SK-N-SH (cell line): ENCODE measurements at regions not wholly inside any gene's neighbourhood (a gene's known extent, or its start where the extent isn't known, plus 50 kb on each side); places are given as distances from the start of the nearest gene placed in this dataset.

Experiments used
- CTCF ChIP-seq: fragments of 200-600 bp; sonication (generic); IDR thresholded peaks from 2 replicates; pipeline ENCODE4 v1.6.1; 2017; ENCODE audit warnings: antibody characterized with exemption, mild to moderate bottlenecking, moderate library complexity
- EP300 ChIP-seq, 2 experiments: IDR thresholded peaks; 2 replicates each; pipeline versions ENCODE4 v1.4.0 to v1.6.1; 2012; ENCODE audit warnings: borderline replicate concordance in 1 of 2, low read depth in 1 of 2, low read length in 1 of 2
- GABPA ChIP-seq: IDR thresholded peaks from 2 replicates; pipeline ENCODE4 v1.4.0; 2012; ENCODE audit warnings: low read depth, mild to moderate bottlenecking
- JUND ChIP-seq: IDR thresholded peaks from 2 replicates; pipeline ENCODE4 v1.4.0; 2012
- MXI1 ChIP-seq: IDR thresholded peaks from 2 replicates; pipeline ENCODE4 v1.6.1; 2012; ENCODE audit warnings: mild to moderate bottlenecking, low read depth, low read length, improper control_type of control experiment
- NRF1 ChIP-seq: IDR thresholded peaks from 2 replicates; pipeline ENCODE4 v1.6.1; 2012; ENCODE audit warnings: low read depth, mild to moderate bottlenecking, low read length
- SIN3A ChIP-seq: IDR thresholded peaks from 2 replicates; pipeline ENCODE4 v1.6.1; 2012; ENCODE audit warnings: low read depth, mild to moderate bottlenecking, low read length, moderate library complexity, borderline replicate concordance
- TAF1 ChIP-seq: IDR thresholded peaks from 2 replicates; pipeline ENCODE4 v1.6.1; 2012; ENCODE audit warnings: low read depth, mild to moderate bottlenecking, low read length, moderate library complexity, borderline replicate concordance
- TCF12 ChIP-seq: IDR thresholded peaks from 2 replicates; pipeline ENCODE4 v1.4.0; 2012
- USF2 ChIP-seq: fragments of 150-350 bp; IDR thresholded peaks from 2 replicates; pipeline ENCODE4 v1.6.1; 2017; ENCODE audit warnings: antibody characterized with exemption, low read length, low read depth, borderline replicate concordance

GRCh38 chr14:106506881-106507305 lies 980.5 kb downstream of the TMEM121 start:
- TF ChIP-seq CTCF (no peak), MXI1 (no peak), TAF1 (no peak), TCF12 (no peak), SIN3A (no peak), JUND (no peak), GABPA (no peak), USF2 (no peak), NRF1 (no peak), EP300 (IDR thresholded peaks at IDR 0.05; ENCODE audit: borderline replicate concordance in 1 of 2, low read depth in 1 of 2, low read length in 1 of 2) (no peak)
